ENCODE measurements at regions not wholly inside any gene's neighbourhood (a gene's known extent, or its start where the extent isn't known, plus 50 kb on each side); places are given as distances from the start of the nearest gene placed in this dataset.

- Histone ChIP-seq H3K36me3 (ENCODE audit: control insufficient read depth, insufficient read depth, low read length) (no peaks in the 10 kb centered on the region), H3K4me3 (ENCODE audit: low read depth, low read length) (no peak overlapping the region), H3K27me3 (ENCODE audit: control insufficient read depth, insufficient read depth, low read length) (peaks cover 6% of the 10 kb centered on the region), H3K4me1 (ENCODE audit: control insufficient read depth, insufficient read depth, low read length) (peaks cover 36% of the 10 kb centered on the region), H3K27ac (ENCODE audit: low read depth, low read length) (no peak overlapping the region), H3K9me3 (ENCODE audit: control insufficient read depth, insufficient read depth, low read length) (no peaks in the 10 kb centered on the region)
- DNase-seq (ENCODE audit: low read depth in 4 of 6, low spot score in 6 of 6), result no peak
- 72% methylated on average over 4 of the region's 7 CpGs for WGBS (ENCODE audit: insufficient coverage)
These were observed 87.9 kb upstream of the RPL38 start for GRCh38 chr17:74115586-74115985.

GRCh38 chr17:74116087-74116717 lies 87.3 kb upstream of the RPL38 start:
- H3K4me3 ChIP-seq (ENCODE audit: low read depth, low read length), result no peak overlapping the region
- H3K27me3 ChIP-seq (ENCODE audit: control insufficient read depth, insufficient read depth, low read length), result peaks cover 8% of the 10 kb centered on the region
- no peak for DNase-seq (ENCODE audit: low read depth in 4 of 6, low spot score in 6 of 6)
- H3K4me1 ChIP-seq (ENCODE audit: control insufficient read depth, insufficient read depth, low read length), result peaks cover 32% of the 10 kb centered on the region
- H3K9me3 ChIP-seq (ENCODE audit: control insufficient read depth, insufficient read depth, low read length), result no peaks in the 10 kb centered on the region
- WGBS (ENCODE audit: insufficient coverage), result 65% methylated on average over 4 of the region's 9 CpGs
- no peaks in the 10 kb centered on the region for H3K36me3 ChIP-seq (ENCODE audit: control insufficient read depth, insufficient read depth, low read length)
- no peak overlapping the region for H3K27ac ChIP-seq (ENCODE audit: low read depth, low read length)

GRCh38 chr17:74117087-74117698 lies 86.3 kb upstream of the RPL38 start:
- DNase-seq (ENCODE audit: low read depth in 4 of 6, low spot score in 6 of 6), result peak in 1 of 6 donors; percentile 53
- Histone ChIP-seq H3K4me1 (ENCODE audit: control insufficient read depth, insufficient read depth, low read length) (peaks cover 32% of the 10 kb centered on the region), H3K27me3 (ENCODE audit: control insufficient read depth, insufficient read depth, low read length) (peaks cover 8% of the 10 kb centered on the region), H3K4me3 (ENCODE audit: low read depth, low read length) (no peak overlapping the region), H3K9me3 (ENCODE audit: control insufficient read depth, insufficient read depth, low read length) (no peaks in the 10 kb centered on the region), H3K36me3 (ENCODE audit: control insufficient read depth, insufficient read depth, low read length) (no peaks in the 10 kb centered on the region), H3K27ac (ENCODE audit: low read depth, low read length) (no peak overlapping the region)
- 56% methylated on average over 11 of the region's 21 CpGs for WGBS (ENCODE audit: insufficient coverage)

GRCh38 chr17:74117999-74118421 lies 85.5 kb upstream of the RPL38 start:
- no peaks in the 10 kb centered on the region for H3K36me3 ChIP-seq (ENCODE audit: control insufficient read depth, insufficient read depth, low read length)
- no peak overlapping the region for H3K4me3 ChIP-seq (ENCODE audit: low read depth, low read length)
- no peak overlapping the region for H3K27ac ChIP-seq (ENCODE audit: low read depth, low read length)
- H3K9me3 ChIP-seq (ENCODE audit: control insufficient read depth, insufficient read depth, low read length), result no peaks in the 10 kb centered on the region
- DNase-seq (ENCODE audit: low read depth in 4 of 6, low spot score in 6 of 6), result peak in 2 of 6 donors; percentile 48 to 69
- H3K4me1 ChIP-seq (ENCODE audit: control insufficient read depth, insufficient read depth, low read length), result peaks cover 32% of the 10 kb centered on the region
- WGBS (ENCODE audit: insufficient coverage), result 72% methylated on average over 5 of the region's 5 CpGs
- H3K27me3 ChIP-seq (ENCODE audit: control insufficient read depth, insufficient read depth, low read length), result peaks cover 8% of the 10 kb centered on the region

GRCh38 chr17:74118504-74118903 lies 85.0 kb upstream of the RPL38 start:
- Histone ChIP-seq H3K27me3 (ENCODE audit: control insufficient read depth, insufficient read depth, low read length) (peaks cover 8% of the 10 kb centered on the region), H3K4me1 (ENCODE audit: control insufficient read depth, insufficient read depth, low read length) (peaks cover 32% of the 10 kb centered on the region), H3K27ac (ENCODE audit: low read depth, low read length) (no peak overlapping the region), H3K4me3 (ENCODE audit: low read depth, low read length) (no peak overlapping the region), H3K9me3 (ENCODE audit: control insufficient read depth, insufficient read depth, low read length) (no peaks in the 10 kb centered on the region), H3K36me3 (ENCODE audit: control insufficient read depth, insufficient read depth, low read length) (no peaks in the 10 kb centered on the region)
- 48% methylated on average over 4 of the region's 8 CpGs for WGBS (ENCODE audit: insufficient coverage)
- DNase-seq (ENCODE audit: low read depth in 4 of 6, low spot score in 6 of 6), result peak in 1 of 6 donors; percentile 45

GRCh38 chr17:74119049-74119580 lies 84.4 kb upstream of the RPL38 start:
- no peaks in the 10 kb centered on the region for H3K36me3 ChIP-seq (ENCODE audit: control insufficient read depth, insufficient read depth, low read length)
- no peaks in the 10 kb centered on the region for H3K9me3 ChIP-seq (ENCODE audit: control insufficient read depth, insufficient read depth, low read length)
- DNase-seq (ENCODE audit: low read depth in 4 of 6, low spot score in 6 of 6), result no peak
- no peak overlapping the region for H3K27ac ChIP-seq (ENCODE audit: low read depth, low read length)
- peaks cover 32% of the 10 kb centered on the region for H3K4me1 ChIP-seq (ENCODE audit: control insufficient read depth, insufficient read depth, low read length)
- peaks cover 8% of the 10 kb centered on the region for H3K27me3 ChIP-seq (ENCODE audit: control insufficient read depth, insufficient read depth, low read length)
- no peak overlapping the region for H3K4me3 ChIP-seq (ENCODE audit: low read depth, low read length)
- WGBS (ENCODE audit: insufficient coverage), result 92% methylated on average over 14 of the region's 16 CpGs

- H3K27ac ChIP-seq (ENCODE audit: low read depth, low read length), result no peak overlapping the region
- 71% methylated on average over 4 of the region's 4 CpGs for WGBS (ENCODE audit: insufficient coverage)
- no peaks in the 10 kb centered on the region for H3K36me3 ChIP-seq (ENCODE audit: control insufficient read depth, insufficient read depth, low read length)
- no peak overlapping the region for H3K4me3 ChIP-seq (ENCODE audit: low read depth, low read length)
- no peaks in the 10 kb centered on the region for H3K9me3 ChIP-seq (ENCODE audit: control insufficient read depth, insufficient read depth, low read length)
- peaks cover 32% of the 10 kb centered on the region for H3K4me1 ChIP-seq (ENCODE audit: control insufficient read depth, insufficient read depth, low read length)
- peaks cover 8% of the 10 kb centered on the region for H3K27me3 ChIP-seq (ENCODE audit: control insufficient read depth, insufficient read depth, low read length)
- DNase-seq (ENCODE audit: low read depth in 4 of 6, low spot score in 6 of 6), result peak in 2 of 6 donors; percentile 42 to 69
These were observed 83.5 kb upstream of the RPL38 start for GRCh38 chr17:74119965-74120364.

- Histone ChIP-seq H3K4me1 (ENCODE audit: control insufficient read depth, insufficient read depth, low read length) (peaks cover 15% of the 10 kb centered on the region), H3K36me3 (ENCODE audit: control insufficient read depth, insufficient read depth, low read length) (no peaks in the 10 kb centered on the region), H3K27ac (ENCODE audit: low read depth, low read length) (no peak overlapping the region), H3K27me3 (ENCODE audit: control insufficient read depth, insufficient read depth, low read length) (peaks cover 2% of the 10 kb centered on the region), H3K4me3 (ENCODE audit: low read depth, low read length) (no peak overlapping the region), H3K9me3 (ENCODE audit: control insufficient read depth, insufficient read depth, low read length) (no peaks in the 10 kb centered on the region)
- DNase-seq (ENCODE audit: low read depth in 4 of 6, low spot score in 6 of 6), result no peak
These were observed 80.1 kb upstream of the RPL38 start for GRCh38 chr17:74123350-74123749.

GRCh38 chr17:74123866-74124444 lies 79.5 kb upstream of the RPL38 start:
- Histone ChIP-seq H3K27me3 (ENCODE audit: control insufficient read depth, insufficient read depth, low read length) (peaks cover 2% of the 10 kb centered on the region), H3K9me3 (ENCODE audit: control insufficient read depth, insufficient read depth, low read length) (no peaks in the 10 kb centered on the region), H3K4me1 (ENCODE audit: control insufficient read depth, insufficient read depth, low read length) (peaks cover 10% of the 10 kb centered on the region), H3K27ac (ENCODE audit: low read depth, low read length) (no peak overlapping the region), H3K36me3 (ENCODE audit: control insufficient read depth, insufficient read depth, low read length) (no peaks in the 10 kb centered on the region), H3K4me3 (ENCODE audit: low read depth, low read length) (no peak overlapping the region)
- no peak for DNase-seq (ENCODE audit: low read depth in 4 of 6, low spot score in 6 of 6)
- WGBS (ENCODE audit: insufficient coverage), result 95% methylated on average over 9 of the region's 9 CpGs

- H3K4me3 ChIP-seq (ENCODE audit: low read depth, low read length), result no peak overlapping the region
- no peak for DNase-seq (ENCODE audit: low read depth in 4 of 6, low spot score in 6 of 6)
- H3K9me3 ChIP-seq (ENCODE audit: control insufficient read depth, insufficient read depth, low read length), result no peaks in the 10 kb centered on the region
- H3K27ac ChIP-seq (ENCODE audit: low read depth, low read length), result no peak overlapping the region
- no peaks in the 10 kb centered on the region for H3K36me3 ChIP-seq (ENCODE audit: control insufficient read depth, insufficient read depth, low read length)
- WGBS (ENCODE audit: insufficient coverage), result 59% methylated on average over 4 of the region's 4 CpGs
- H3K27me3 ChIP-seq (ENCODE audit: control insufficient read depth, insufficient read depth, low read length), result peaks cover 2% of the 10 kb centered on the region
- peaks cover 2% of the 10 kb centered on the region for H3K4me1 ChIP-seq (ENCODE audit: control insufficient read depth, insufficient read depth, low read length)
These were observed 78.3 kb upstream of the RPL38 start for GRCh38 chr17:74125156-74125555.

Data from spinal cord (tissue), 9 donors.